ENCODE measurements at regions not wholly inside any gene's neighbourhood (a gene's known extent, or its start where the extent isn't known, plus 50 kb on each side); places are given as distances from the start of the nearest gene placed in this dataset.

DNA sequence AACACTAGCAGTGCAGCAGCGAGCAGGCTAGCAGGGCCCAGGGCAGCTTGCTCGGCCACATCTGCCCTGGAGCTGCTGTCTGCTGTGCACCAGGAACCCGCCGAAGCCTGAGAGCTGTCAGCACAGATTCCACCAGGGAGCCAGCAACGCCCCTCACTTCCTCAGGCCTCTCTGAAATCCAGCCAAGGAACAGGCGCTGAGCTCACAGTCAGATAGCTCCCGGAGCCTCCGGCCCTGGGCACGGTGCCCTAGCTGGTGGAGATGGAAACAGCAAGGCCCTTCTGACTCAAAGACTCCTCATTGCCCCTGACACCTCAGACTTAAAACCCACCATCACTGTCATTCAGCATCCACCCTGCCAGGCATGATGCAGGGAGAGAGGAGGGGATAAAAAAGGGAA, 839.4 kb downstream of the MAFB start (continued):
- TF ChIP-seq IKZF3 (tag by site-specific recombination; IDR thresholded peaks at IDR 0.05) (0 out of 2 replicates have a peak, but pooled peaks have one; percentile 16), ZNF391 (tag by site-specific recombination; IDR thresholded peaks at IDR 0.05; ENCODE audit: borderline replicate concordance, low read depth) (no peak), ZNF747 (tag by site-specific recombination; IDR thresholded peaks at IDR 0.05) (no peak), ZNF266 (tag by site-specific recombination; IDR thresholded peaks at IDR 0.05; ENCODE audit: low read depth) (no peak)

DNA sequence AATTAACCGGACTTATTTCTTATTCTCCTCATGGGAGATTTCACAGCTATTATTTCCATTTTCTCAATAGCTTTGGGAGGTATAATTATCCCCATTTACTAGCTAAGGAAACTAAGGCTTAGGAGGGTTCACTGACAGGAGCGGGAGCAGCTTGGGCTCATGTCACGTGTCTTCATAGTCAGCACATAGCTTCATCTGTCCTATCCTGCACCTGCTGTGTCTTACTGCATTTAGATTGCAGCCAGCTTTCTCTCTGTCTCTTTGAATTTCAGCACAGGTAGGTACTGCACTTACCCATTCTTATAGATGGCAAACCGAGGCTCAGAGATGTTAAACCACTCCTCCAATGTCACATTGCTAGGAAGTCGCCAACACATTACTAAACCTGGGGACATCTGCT, 839.9 kb downstream of the MAFB start:
- Histone ChIP-seq H3K4me1 (ENCODE audit: control insufficient read depth, insufficient read depth, low read length) (no peaks in the 10 kb centered on the region), H3K9me3 (ENCODE audit: control insufficient read depth, insufficient read depth, low read depth, low read length) (no peaks in the 10 kb centered on the region), H3K4me3 (ENCODE audit: low read depth, low read length) (no peak overlapping the region), H3K36me3 (ENCODE audit: control insufficient read depth in 2 of 2, insufficient read depth in 1 of 2, low read length in 2 of 2) (no peaks in the 10 kb centered on the region), H3K27ac (ENCODE audit: extremely low read depth, low read depth, low read length) (no peak overlapping the region)
- TF ChIP-seq ZEB2 (tag by site-specific recombination; IDR thresholded peaks at IDR 0.05): no peak
- TF ChIP-seq ELK4 (IDR thresholded peaks at IDR 0.05; ENCODE audit: borderline replicate concordance, low read depth, low read length): no peak
- no peak for TF ChIP-seq ZFP41 (tag by site-specific recombination; IDR thresholded peaks at IDR 0.05; ENCODE audit: borderline replicate concordance)
- TF ChIP-seq ZNF394 (tag by site-specific recombination; IDR thresholded peaks at IDR 0.05; ENCODE audit: borderline replicate concordance): no peak
- no peak for TF ChIP-seq ZNF37A (tag by site-specific recombination; IDR thresholded peaks at IDR 0.05)
- TF ChIP-seq ZNF792 (tag by site-specific recombination; IDR thresholded peaks at IDR 0.05): no peak
- TF ChIP-seq, protein P1, sequence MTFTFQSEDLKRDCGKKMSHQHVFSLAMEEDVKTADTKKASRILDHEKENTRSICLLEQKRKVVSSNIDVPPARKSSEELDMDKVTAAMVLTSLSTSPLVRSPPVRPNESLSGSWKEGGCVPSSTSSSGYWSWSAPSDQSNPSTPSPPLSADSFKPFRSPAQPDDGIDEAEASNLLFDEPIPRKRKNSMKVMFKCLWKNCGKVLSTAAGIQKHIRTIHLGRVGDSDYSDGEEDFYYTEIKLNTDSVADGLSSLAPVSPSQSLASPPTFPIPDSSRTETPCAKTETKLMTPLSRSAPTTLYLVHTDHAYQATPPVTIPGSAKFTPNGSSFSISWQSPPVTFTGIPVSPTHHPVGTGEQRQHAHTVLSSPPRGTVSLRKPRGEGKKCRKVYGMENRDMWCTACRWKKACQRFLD (tag by site-specific recombination; IDR thresholded peaks at IDR 0.05): no peak
- no peak for TF ChIP-seq ZNF335 (tag by site-specific recombination; conservative IDR thresholded peaks at IDR 0.05)
- TF ChIP-seq ZNF2 (tag by site-specific recombination; IDR thresholded peaks at IDR 0.05): no peak
- no peak for TF ChIP-seq FEZF1 (tag by site-specific recombination; IDR thresholded peaks at IDR 0.05)
- no peak for TF ChIP-seq ZNF16 (tag by site-specific recombination; IDR thresholded peaks at IDR 0.05; ENCODE audit: low read depth)
- TF ChIP-seq ZNF423 (tag by site-specific recombination; IDR thresholded peaks at IDR 0.05): no peak
- ChIA-PET POLR2A (no interaction called here), CTCF (interaction anchor here (0.5 to 2.4 kb wide), 4 partner anchors 18 to 466 kb away, joined by 3 to 8 read pairs (median 5); no protein-coding TSS in a partner anchor)

- Histone ChIP-seq H3K36me3 (ENCODE audit: control insufficient read depth in 2 of 2, insufficient read depth in 1 of 2, low read length in 2 of 2) (no peaks in the 10 kb centered on the region), H3K27ac (ENCODE audit: extremely low read depth, low read depth, low read length) (no peak overlapping the region), H3K4me3 (ENCODE audit: low read depth, low read length) (no peak overlapping the region), H3K9me3 (ENCODE audit: control insufficient read depth, insufficient read depth, low read depth, low read length) (no peaks in the 10 kb centered on the region), H3K4me1 (ENCODE audit: control insufficient read depth, insufficient read depth, low read length) (no peaks in the 10 kb centered on the region)
- TF ChIP-seq, protein P2, sequence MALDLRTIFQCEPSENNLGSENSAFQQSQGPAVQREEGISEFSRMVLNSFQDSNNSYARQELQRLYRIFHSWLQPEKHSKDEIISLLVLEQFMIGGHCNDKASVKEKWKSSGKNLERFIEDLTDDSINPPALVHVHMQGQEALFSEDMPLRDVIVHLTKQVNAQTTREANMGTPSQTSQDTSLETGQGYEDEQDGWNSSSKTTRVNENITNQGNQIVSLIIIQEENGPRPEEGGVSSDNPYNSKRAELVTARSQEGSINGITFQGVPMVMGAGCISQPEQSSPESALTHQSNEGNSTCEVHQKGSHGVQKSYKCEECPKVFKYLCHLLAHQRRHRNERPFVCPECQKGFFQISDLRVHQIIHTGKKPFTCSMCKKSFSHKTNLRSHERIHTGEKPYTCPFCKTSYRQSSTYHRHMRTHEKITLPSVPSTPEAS (tag by site-specific recombination; IDR thresholded peaks at IDR 0.05): no peak
- ChIA-PET POLR2A (no interaction called here), CTCF (interaction anchor here (0.9 to 1.0 kb wide), 2 partner anchors 10 to 34 kb away, joined by 3 read pairs; no protein-coding TSS in a partner anchor)
Observed at GRCh38 chr20:39839399-39840119, 849.5 kb downstream of the MAFB start.

DNA sequence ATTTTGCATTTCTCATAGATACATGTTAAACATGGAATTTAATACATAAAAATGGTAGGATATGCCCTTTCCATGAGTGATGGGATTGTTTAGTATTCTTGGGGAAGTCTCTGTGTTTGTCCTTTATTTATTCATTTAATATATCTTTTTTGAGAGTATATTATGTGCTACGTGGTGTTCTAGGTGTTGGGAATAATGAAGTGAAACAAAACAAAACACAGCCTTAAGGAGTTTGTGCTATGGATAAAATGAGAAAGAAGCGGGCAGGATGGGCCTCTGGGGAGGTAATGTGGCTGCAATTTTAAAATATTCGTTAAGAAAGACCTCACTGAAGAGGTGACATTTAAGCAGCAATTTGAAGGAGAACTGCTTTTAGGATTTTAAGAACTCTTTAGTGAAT, 851.5 kb downstream of the MAFB start:
- no peak overlapping the region for H3K4me3 ChIP-seq (ENCODE audit: low read depth, low read length)
- H3K36me3 ChIP-seq (ENCODE audit: control insufficient read depth in 2 of 2, insufficient read depth in 1 of 2, low read length in 2 of 2): no peaks in the 10 kb centered on the region
- no peaks in the 10 kb centered on the region for H3K9me3 ChIP-seq (ENCODE audit: control insufficient read depth, insufficient read depth, low read depth, low read length)
- no peaks in the 10 kb centered on the region for H3K4me1 ChIP-seq (ENCODE audit: control insufficient read depth, insufficient read depth, low read length)
- no peak overlapping the region for H3K27ac ChIP-seq (ENCODE audit: extremely low read depth, low read depth, low read length)
- POLR2A ChIA-PET: no interaction called here
- CTCF ChIA-PET: no interaction called here
- TF ChIP-seq ZNF169 (tag by site-specific recombination; IDR thresholded peaks at IDR 0.05) (no peak), ZNF404 (tag by site-specific recombination; IDR thresholded peaks at IDR 0.05) (no peak), ZSCAN23 (tag by site-specific recombination; IDR thresholded peaks at IDR 0.05) (no peak), ZNF350 (tag by site-specific recombination; IDR thresholded peaks at IDR 0.05) (no peak), ZSCAN30 (tag by site-specific recombination; IDR thresholded peaks at IDR 0.05) (no peak), REPIN1 (tag by site-specific recombination; IDR thresholded peaks at IDR 0.05; ENCODE audit: low read depth) (no peak), KLF17 (tag by site-specific recombination; IDR thresholded peaks at IDR 0.05) (no peak), ZNF223 (tag by site-specific recombination; IDR thresholded peaks at IDR 0.05) (no peak), ZBTB7A (tag by site-specific recombination; IDR thresholded peaks at IDR 0.05; ENCODE audit: low read depth) (no peak)

Measured in HEK293 (cell line).